ENCODE measurements at regions not wholly inside any gene's neighbourhood (a gene's known extent, or its start where the extent isn't known, plus 50 kb on each side); places are given as distances from the start of the nearest gene placed in this dataset.

- no peak for TF ChIP-seq REST (IDR thresholded peaks at IDR 0.05)
These were observed 1259.2 kb downstream of the FSCB start (continued) for GRCh38 chr14:43247877-43248276.

DNA sequence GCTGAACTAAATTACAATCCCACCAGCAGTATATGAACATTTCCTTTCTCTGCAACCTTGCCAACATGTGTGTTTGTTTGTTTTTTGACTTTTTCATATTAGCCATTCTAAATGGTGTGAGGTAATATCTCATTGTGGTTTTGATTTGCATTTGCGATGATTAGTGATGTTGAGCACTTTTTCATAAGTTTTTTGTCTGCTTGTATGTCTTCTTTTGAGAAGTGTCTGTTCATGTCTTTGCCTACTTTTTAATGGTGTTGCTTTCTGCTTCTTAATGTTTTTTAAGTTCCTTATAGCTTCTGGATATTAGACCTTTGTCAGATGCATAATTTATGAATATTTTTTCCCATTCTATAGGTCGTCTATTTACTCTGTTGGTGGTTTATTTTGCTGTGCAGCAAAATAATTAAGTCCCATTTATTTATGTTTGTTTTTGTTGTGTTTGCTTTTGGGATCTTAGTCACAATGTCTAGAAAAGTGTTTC lies 1262.9 kb downstream of the FSCB start:
- ATAC-seq, result no peak

GRCh38 chr14:43243168-43243567 lies 1263.9 kb downstream of the FSCB start:
- FAIRE-seq, result no peak
- no peak overlapping the region for H3K27ac ChIP-seq
- no peak for DNase-seq (ENCODE audit: low read depth in 1 of 2, low spot score in 1 of 2)
- H3K4me2 ChIP-seq, result no peak overlapping the region
- 21% methylated on average over 1 of the region's 1 CpG for WGBS (ENCODE audit: missing lambda C conversion rate)
- no peak for ATAC-seq
- TF ChIP-seq MAFK (IDR thresholded peaks at IDR 0.05; ENCODE audit: partially characterized antibody) (peak; percentile 86), MAZ (IDR thresholded peaks at IDR 0.05; ENCODE audit: borderline replicate concordance, low read depth, low read length) (no peak)
- no peak overlapping the region for H3K4me3 ChIP-seq
- ChIA-PET CTCF (no interaction called here), POLR2A (no interaction called here)
- no peaks in the 10 kb centered on the region for H3K4me1 ChIP-seq
- H3K9me3 ChIP-seq, result no peaks in the 10 kb centered on the region

More for the DNA sequence above, 1262.9 kb downstream of the FSCB start:
- Histone ChIP-seq H3K4me1 (no peaks in the 10 kb centered on the region), H3K9me3 (no peaks in the 10 kb centered on the region), H3K4me3 (no peak overlapping the region), H3K4me2 (no peak overlapping the region), H3K27ac (no peak overlapping the region)
- DNase-seq (ENCODE audit: low read depth in 1 of 2, low spot score in 1 of 2), result no peak
- no peak for FAIRE-seq
- TF ChIP-seq HOXB5 (CRISPR knock-in tag; IDR thresholded peaks at IDR 0.05) (no peak), FOSB (CRISPR knock-in tag; IDR thresholded peaks at IDR 0.05) (no peak), PBX3 (IDR thresholded peaks at IDR 0.05) (no peak), CEBPB (IDR thresholded peaks at IDR 0.05) (no peak), CTCF (IDR thresholded peaks at IDR 0.05) (no peak), CHD4 (IDR thresholded peaks at IDR 0.05; ENCODE audit: borderline replicate concordance) (no peak), ZSCAN20 (CRISPR knock-in tag; IDR thresholded peaks at IDR 0.05) (no peak), POLR2AphosphoS2 (conservative IDR thresholded peaks at IDR 0.05; ENCODE audit: low read length) (no peak), KDM1A (IDR thresholded peaks at IDR 0.05; ENCODE audit: low read depth) (no peak), RFX5 (IDR thresholded peaks at IDR 0.05) (no peak), HOXA7 (CRISPR knock-in tag; IDR thresholded peaks at IDR 0.05) (no peak), FOSL2 (IDR thresholded peaks at IDR 0.05) (no peak), FOSL2 (CRISPR knock-in tag; IDR thresholded peaks at IDR 0.05) (no peak), JUN (IDR thresholded peaks at IDR 0.05) (no peak), EHF (CRISPR knock-in tag; IDR thresholded peaks at IDR 0.05) (no peak), TFCP2L1 (CRISPR knock-in tag; IDR thresholded peaks at IDR 0.05) (no peak), EHMT2 (IDR thresholded peaks at IDR 0.05; ENCODE audit: low read depth) (no peak), ZNF302 (CRISPR knock-in tag; IDR thresholded peaks at IDR 0.05) (no peak), ZC3H11A (IDR thresholded peaks at IDR 0.05) (no peak), NFE2L2 (conservative IDR thresholded peaks at IDR 0.05; ENCODE audit: low read length) (no peak), CHD2 (IDR thresholded peaks at IDR 0.05; ENCODE audit: low read length, partially characterized antibody) (no peak)
- WGBS (ENCODE audit: missing lambda C conversion rate), result 34% methylated on average over 2 of the region's 2 CpGs
- ChIA-PET CTCF (no interaction called here), POLR2A (no interaction called here)
